Neutrophil (primary cell): ENCODE measurements at regions not wholly inside any gene's neighbourhood (a gene's known extent, or its start where the extent isn't known, plus 50 kb on each side); places are given as distances from the start of the nearest gene placed in this dataset.
"Not testable (repeated sequence)": the region's sequence is repeated elsewhere in the genome, so short reads cannot be mapped to it uniquely, and the experiment has no call there.

Source experiments
- H3K27ac ChIP-seq: fragments of 200-600 bp; sonication (generic); 2 replicates; pipeline ENCODE4 v1.5.1; 2016; ENCODE audit warnings: mild to moderate bottlenecking, moderate library complexity
- H3K27me3 ChIP-seq: fragments of 200-600 bp; sonication (generic); 2 replicates; pipeline ENCODE4 v1.6.0; 2016; ENCODE audit warnings: mild to moderate bottlenecking
- H3K36me3 ChIP-seq: fragments of 200-600 bp; sonication (generic); 2 replicates; pipeline ENCODE4 v1.5.1; 2017
- H3K4me1 ChIP-seq, 2 experiments: fragments of 200-600 bp in 1 of 2; sonication (generic) in 1 of 2; 1 replicate in 1 of 2; 2 replicates in 1 of 2; pipeline versions ENCODE4 v1.5.1 to v1.6.1; 2013 to 2016; ENCODE audit warnings: low read depth in 1 of 2, low read length in 1 of 2, mild to moderate bottlenecking in 1 of 2, moderate library complexity in 1 of 2; ENCODE audit not compliant: control insufficient read depth in 1 of 2, insufficient read depth in 1 of 2
- H3K4me3 ChIP-seq, 2 experiments: fragments of 200-600 bp in 1 of 2; sonication (generic) in 1 of 2; 1 replicate in 1 of 2; 2 replicates in 1 of 2; pipeline ENCODE4 v1.5.1; 2013 to 2016; ENCODE audit warnings: low read depth in 1 of 2, low read length in 1 of 2, mild to moderate bottlenecking in 1 of 2, moderate library complexity in 1 of 2
- H3K9me3 ChIP-seq: fragments of 200-600 bp; sonication (generic); 2 replicates; pipeline ENCODE4 v1.5.1; 2016
- TF ChIP-seq, protein P1 (sequence below): fragments of 200-600 bp; sonication (generic); IDR thresholded peaks from 2 replicates; pipeline ENCODE4 v1.5.1; 2016; ENCODE audit warnings: antibody characterized with exemption

DNA sequence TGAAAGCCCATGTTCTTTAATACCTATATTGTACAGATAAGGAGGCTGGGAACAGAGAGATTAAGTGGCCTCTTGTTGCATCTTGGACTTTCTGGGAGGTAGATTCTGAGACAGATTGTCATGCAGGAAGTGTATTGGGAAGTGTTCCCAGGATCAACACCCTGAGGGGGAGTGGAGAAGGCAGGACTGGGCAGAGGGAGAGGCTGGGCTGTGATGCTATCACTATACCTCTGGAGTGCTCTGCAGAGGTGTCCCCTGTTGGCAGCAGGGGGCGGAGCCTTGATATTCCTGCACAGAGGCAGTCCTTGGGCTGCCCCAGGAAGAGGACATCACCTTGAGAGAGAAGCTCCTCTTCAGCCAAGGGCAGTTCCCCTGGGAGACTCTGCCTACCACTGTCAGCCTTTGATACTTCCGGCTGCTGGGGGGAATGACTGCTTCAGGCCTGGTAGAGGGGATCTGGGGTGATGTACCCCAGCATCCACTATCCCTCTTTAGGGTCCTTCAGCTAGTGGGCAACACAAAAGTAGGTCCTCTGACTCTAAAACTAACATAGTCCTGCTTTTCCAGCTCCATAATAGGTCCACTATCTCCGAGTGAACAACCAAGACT is 97.4 kb upstream of the RNU6-1 start:
- H3K9me3 ChIP-seq: no peaks in the 10 kb centered on the region
- H3K27ac ChIP-seq: no peak overlapping the region
- no peaks in the 10 kb centered on the region for H3K27me3 ChIP-seq
- H3K4me1 ChIP-seq: no peaks in the 10 kb centered on the region
- no peak overlapping the region for H3K4me3 ChIP-seq
- TF ChIP-seq, protein P1, sequence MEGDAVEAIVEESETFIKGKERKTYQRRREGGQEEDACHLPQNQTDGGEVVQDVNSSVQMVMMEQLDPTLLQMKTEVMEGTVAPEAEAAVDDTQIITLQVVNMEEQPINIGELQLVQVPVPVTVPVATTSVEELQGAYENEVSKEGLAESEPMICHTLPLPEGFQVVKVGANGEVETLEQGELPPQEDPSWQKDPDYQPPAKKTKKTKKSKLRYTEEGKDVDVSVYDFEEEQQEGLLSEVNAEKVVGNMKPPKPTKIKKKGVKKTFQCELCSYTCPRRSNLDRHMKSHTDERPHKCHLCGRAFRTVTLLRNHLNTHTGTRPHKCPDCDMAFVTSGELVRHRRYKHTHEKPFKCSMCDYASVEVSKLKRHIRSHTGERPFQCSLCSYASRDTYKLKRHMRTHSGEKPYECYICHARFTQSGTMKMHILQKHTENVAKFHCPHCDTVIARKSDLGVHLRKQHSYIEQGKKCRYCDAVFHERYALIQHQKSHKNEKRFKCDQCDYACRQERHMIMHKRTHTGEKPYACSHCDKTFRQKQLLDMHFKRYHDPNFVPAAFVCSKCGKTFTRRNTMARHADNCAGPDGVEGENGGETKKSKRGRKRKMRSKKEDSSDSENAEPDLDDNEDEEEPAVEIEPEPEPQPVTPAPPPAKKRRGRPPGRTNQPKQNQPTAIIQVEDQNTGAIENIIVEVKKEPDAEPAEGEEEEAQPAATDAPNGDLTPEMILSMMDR: no peak
- H3K36me3 ChIP-seq: no peaks in the 10 kb centered on the region

DNA sequence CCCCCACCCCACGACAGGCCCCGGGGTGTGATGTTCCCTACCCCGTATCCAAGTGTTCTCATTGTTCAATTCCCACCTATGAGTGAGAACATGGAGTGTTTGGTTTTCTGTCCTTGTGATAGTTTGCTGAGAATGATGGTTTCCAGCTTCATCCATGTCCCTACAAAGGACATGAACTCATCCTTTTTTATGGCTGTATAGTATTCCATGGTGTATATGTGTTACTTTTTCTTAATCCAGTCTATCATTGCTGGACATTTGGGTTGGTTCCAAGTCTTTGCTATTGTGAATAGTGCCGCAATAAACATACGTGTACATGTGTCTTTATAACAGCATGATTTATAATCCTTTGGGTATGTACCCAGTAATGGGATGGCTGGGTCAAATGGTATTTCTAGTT is 99.3 kb upstream of the RNU6-1 start:
- not testable (repeated sequence) for H3K36me3 ChIP-seq, H3K27me3 ChIP-seq, H3K4me1 ChIP-seq, H3K4me3 ChIP-seq, H3K27ac ChIP-seq, H3K9me3 ChIP-seq

DNA sequence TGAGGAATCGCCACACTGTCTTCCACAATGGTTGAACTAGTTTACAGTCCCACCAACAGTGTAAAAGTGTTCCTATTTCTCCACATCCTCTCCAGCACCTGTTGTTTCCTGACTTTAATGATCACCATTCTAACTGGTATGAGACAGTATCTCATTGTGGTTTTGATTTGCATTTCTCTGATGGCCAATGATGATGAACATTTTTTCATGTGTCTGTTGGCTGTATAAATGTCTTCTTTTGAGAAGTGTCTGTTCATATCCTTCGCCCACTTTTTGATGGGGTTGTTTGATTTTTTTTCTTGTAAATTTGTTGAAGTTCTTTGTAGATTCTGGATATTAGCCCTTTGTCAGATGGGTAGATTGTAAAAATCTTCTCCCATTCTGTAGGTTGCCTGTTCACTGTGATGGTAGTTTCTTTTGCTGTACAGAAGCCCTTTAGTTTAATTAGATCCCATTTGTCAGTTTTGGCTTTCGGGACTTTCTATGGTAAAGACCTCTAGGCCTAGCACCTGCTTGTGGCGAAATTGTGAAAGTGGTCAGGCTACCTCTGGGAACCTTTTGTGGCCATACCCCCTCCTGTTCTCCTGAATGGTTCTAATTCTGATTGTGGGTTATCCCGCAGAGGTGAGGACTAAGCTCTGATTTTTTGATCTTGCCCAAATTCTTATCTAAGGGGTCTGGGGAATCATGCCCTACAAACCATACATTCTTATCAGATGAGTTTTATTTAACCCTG is 99.9 kb upstream of the RNU6-1 start:
- H3K4me1 ChIP-seq, H3K9me3 ChIP-seq: not testable (repeated sequence)

DNA sequence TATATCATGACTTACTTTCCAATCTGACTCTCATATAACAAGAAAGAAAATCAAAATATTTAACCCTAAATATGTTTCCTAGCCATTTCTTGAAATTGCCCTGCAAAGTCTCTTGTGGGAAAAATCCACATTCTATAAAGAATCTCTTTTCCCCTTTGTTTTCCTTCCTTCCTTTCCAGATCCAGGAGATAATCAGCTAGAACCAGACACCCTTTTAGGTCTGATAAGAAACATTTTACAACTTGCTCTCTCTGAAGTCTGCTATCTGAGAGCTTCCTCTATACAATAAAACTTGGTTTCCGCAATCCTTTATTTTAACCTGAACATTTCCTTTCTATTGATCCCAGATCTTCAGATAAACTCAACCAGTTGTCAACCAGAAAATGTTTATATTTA is 100.5 kb upstream of the RNU6-1 start:
- Histone ChIP-seq H3K9me3 (no peaks in the 10 kb centered on the region), H3K36me3 (no peaks in the 10 kb centered on the region), H3K4me3 (no peak overlapping the region), H3K27ac (no peak overlapping the region), H3K27me3 (no peaks in the 10 kb centered on the region), H3K4me1 (no peaks in the 10 kb centered on the region)
- TF ChIP-seq, protein P1: no peak

More for the DNA sequence above, 99.9 kb upstream of the RNU6-1 start:
- not testable (repeated sequence) for H3K27me3 ChIP-seq, H3K4me3 ChIP-seq, H3K27ac ChIP-seq, H3K36me3 ChIP-seq

DNA sequence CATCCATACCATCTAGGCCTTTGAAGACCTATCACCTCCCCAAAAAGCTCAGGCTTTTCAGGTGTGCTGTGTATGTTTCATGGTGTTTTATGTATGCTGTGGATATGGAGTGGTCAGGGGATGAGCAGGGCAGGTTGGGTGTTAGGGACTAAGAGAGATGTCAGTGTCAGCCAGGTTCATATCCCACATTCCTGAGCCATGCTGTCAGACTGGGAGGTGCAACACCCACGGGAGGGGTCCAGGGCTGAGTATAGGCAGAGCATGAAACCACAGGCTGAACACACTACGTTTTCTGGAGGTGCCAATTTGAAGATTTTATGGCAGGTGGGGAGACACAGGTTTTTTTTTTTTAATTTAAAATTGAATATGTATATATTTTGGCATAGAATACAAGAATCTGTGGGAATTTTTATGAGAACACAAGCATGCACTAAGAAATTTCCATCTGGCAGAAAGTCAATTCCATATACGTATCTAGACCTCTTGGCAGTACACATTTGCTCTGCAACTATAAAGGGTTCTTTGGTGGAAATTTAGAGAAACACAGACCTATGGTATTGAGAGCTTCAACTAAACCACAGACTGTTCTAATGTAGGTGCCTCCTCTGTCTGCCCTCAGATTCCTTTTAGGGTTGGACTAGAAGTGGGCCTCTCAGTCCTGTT is 101.9 kb upstream of the RNU6-1 start:
- Histone ChIP-seq H3K27ac (no peak overlapping the region), H3K27me3 (no peaks in the 10 kb centered on the region), H3K9me3 (no peaks in the 10 kb centered on the region), H3K36me3 (no peaks in the 10 kb centered on the region), H3K4me3 (no peak overlapping the region), H3K4me1 (peaks cover 0 to 4% of the 10 kb centered on the region in 2 experiments)
- TF ChIP-seq, protein P1: no peak

DNA sequence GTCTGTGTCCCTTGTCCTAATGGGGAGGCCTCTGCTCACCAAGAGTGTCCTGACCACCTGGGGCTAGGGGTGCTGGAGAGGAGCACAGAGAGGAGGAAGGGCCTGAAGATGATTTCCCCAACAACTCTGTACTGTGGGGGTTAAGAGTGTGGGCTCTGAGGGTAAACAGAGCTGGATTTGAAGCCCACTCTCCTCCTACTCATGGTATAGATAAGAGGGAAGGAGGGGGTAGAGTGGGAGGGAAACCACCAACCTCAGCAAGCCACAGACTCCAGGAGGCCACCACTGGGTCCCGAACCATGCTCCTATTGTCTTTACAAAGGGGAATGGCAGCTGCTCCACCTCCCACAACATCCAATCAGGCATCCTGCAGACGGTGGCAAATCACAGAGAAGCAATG is 103.6 kb upstream of the RNU6-1 start:
- Histone ChIP-seq H3K4me3 (no peak overlapping the region), H3K27ac (no peak overlapping the region), H3K36me3 (no peaks in the 10 kb centered on the region), H3K9me3 (no peaks in the 10 kb centered on the region), H3K27me3 (no peaks in the 10 kb centered on the region), H3K4me1 (peaks cover 0 to 5% of the 10 kb centered on the region in 2 experiments)
- TF ChIP-seq, protein P1: no peak
